ENCODE measurements at regions not wholly inside any gene's neighbourhood (a gene's known extent, or its start where the extent isn't known, plus 50 kb on each side); places are given as distances from the start of the nearest gene placed in this dataset.

DNA sequence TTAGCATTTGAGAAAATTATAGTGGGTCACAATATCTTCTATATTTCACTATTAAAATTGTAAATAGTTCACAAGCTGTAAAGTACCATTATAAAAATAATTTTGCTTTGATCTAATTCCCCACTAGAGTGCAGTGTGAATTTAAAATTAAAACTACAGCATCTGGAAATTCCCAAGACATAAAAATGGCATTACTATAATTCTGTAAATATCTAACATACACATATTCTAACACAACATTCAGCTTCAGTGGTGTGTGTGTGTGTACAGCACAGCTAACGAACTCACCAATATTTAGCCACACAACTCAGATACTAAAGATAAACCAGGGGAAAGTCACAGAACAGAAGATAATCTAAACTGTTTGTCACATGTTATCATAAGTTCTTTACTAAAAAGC lies 424.9 kb upstream of the ZNF385D start:
- TF ChIP-seq, protein P1, sequence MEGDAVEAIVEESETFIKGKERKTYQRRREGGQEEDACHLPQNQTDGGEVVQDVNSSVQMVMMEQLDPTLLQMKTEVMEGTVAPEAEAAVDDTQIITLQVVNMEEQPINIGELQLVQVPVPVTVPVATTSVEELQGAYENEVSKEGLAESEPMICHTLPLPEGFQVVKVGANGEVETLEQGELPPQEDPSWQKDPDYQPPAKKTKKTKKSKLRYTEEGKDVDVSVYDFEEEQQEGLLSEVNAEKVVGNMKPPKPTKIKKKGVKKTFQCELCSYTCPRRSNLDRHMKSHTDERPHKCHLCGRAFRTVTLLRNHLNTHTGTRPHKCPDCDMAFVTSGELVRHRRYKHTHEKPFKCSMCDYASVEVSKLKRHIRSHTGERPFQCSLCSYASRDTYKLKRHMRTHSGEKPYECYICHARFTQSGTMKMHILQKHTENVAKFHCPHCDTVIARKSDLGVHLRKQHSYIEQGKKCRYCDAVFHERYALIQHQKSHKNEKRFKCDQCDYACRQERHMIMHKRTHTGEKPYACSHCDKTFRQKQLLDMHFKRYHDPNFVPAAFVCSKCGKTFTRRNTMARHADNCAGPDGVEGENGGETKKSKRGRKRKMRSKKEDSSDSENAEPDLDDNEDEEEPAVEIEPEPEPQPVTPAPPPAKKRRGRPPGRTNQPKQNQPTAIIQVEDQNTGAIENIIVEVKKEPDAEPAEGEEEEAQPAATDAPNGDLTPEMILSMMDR (IDR thresholded peaks at IDR 0.05; ENCODE audit: borderline replicate concordance, extremely low read depth, low read length, poor library complexity, severe bottlenecking), result no peak
- no peak for TF ChIP-seq EZH2 (IDR thresholded peaks at IDR 0.05; ENCODE audit: borderline replicate concordance, low read depth, low read length, severe bottlenecking)

Measured in DND-41 (cell line).